GM23248 (cell line): ENCODE measurements at regions not wholly inside any gene's neighbourhood (a gene's known extent, or its start where the extent isn't known, plus 50 kb on each side); places are given as distances from the start of the nearest gene placed in this dataset.

Experiments
- DNase-seq: peaks from one replicate; pipeline ENCODE4 v3.0.0-alpha.2; 2015
- H2AFZ ChIP-seq: fragments of 200-600 bp; sonication (generic); 2 replicates; pipeline ENCODE4 v1.6.1; 2016; ENCODE audit warnings: antibody characterized with exemption
- H3F3A ChIP-seq: fragments of 200-600 bp; sonication (generic); 2 replicates; pipeline ENCODE4 v1.6.1; 2016; ENCODE audit warnings: mild to moderate bottlenecking, antibody characterized with exemption, mixed run types; ENCODE audit not compliant: insufficient read depth
- H3K27ac ChIP-seq: fragments of 200-600 bp; sonication (generic); 2 replicates; pipeline ENCODE4 v1.5.1; 2016; ENCODE audit warnings: mild to moderate bottlenecking
- H3K27me3 ChIP-seq: fragments of 200-600 bp; sonication (generic); replicated peaks from 2 replicates; pipeline ENCODE4 v1.6.1; 2016; ENCODE audit warnings: mild to moderate bottlenecking; ENCODE audit not compliant: insufficient read depth
- H3K36me3 ChIP-seq: fragments of 200-600 bp; sonication (generic); 2 replicates; pipeline ENCODE4 v1.6.1; 2016; ENCODE audit warnings: low read depth, mild to moderate bottlenecking
- H3K4me1 ChIP-seq: fragments of 200-600 bp; sonication (generic); 2 replicates; pipeline ENCODE4 v1.6.1; 2016; ENCODE audit warnings: mild to moderate bottlenecking; ENCODE audit not compliant: insufficient read depth
- H3K4me2 ChIP-seq: fragments of 200-600 bp; sonication (generic); one replicate; pipeline ENCODE4 v1.6.1; 2016; ENCODE audit warnings: mild to moderate bottlenecking; ENCODE audit not compliant: unreplicated experiment
- H3K4me3 ChIP-seq: fragments of 200-600 bp; sonication (generic); 2 replicates; pipeline ENCODE4 v1.5.1; 2016; ENCODE audit warnings: mild to moderate bottlenecking
- H3K79me2 ChIP-seq: fragments of 200-600 bp; sonication (generic); 2 replicates; pipeline ENCODE4 v1.6.1; 2016; ENCODE audit warnings: mild to moderate bottlenecking; ENCODE audit not compliant: insufficient read depth
- H3K9ac ChIP-seq: fragments of 200-600 bp; sonication (generic); 2 replicates; pipeline ENCODE4 v1.6.1; 2016; ENCODE audit warnings: mild to moderate bottlenecking
- H3K9me2 ChIP-seq: fragments of 200-600 bp; sonication (generic); 2 replicates; pipeline ENCODE4 v1.6.1; 2016; ENCODE audit warnings: mixed run types, mild to moderate bottlenecking, moderate library complexity; ENCODE audit not compliant: insufficient read depth
- H3K9me3 ChIP-seq: fragments of 200-600 bp; sonication (generic); one replicate; pipeline ENCODE4 v1.6.1; 2017; ENCODE audit warnings: low read depth
- H4K20me1 ChIP-seq: fragments of 200-600 bp; sonication (generic); 2 replicates; pipeline ENCODE4 v1.6.0; 2016; ENCODE audit not compliant: insufficient read depth
- EZH2 ChIP-seq: fragments of 200-600 bp; sonication (generic); IDR thresholded peaks from 2 replicates; pipeline ENCODE4 v1.6.1; 2018; ENCODE audit warnings: antibody characterized with exemption, mild to moderate bottlenecking; ENCODE audit not compliant: insufficient read depth, poor library complexity, severe bottlenecking
- EZH2phosphoT487 ChIP-seq: fragments of 200-600 bp; sonication (generic); IDR thresholded peaks from 2 replicates; pipeline ENCODE4 v1.6.1; 2018; ENCODE audit warnings: antibody characterized with exemption, moderate library complexity, mild to moderate bottlenecking, low read depth; ENCODE audit not compliant: insufficient read depth
- WGBS, 2 experiments: methylation state at CpG; one replicate each; pipeline ENCODE4 v1.1.6; 2015 to 2017; ENCODE audit warnings: low lambda C conversion rate in 2 of 2, low coverage in 1 of 2; ENCODE audit errors: missing lambda C conversion rate in 2 of 2; 5-methylcytosine and 5-hydroxymethylcytosine counted together
- in situ Hi-C: fragments of 300-500 bp; cut with MboI; formaldehyde crosslinking; loops from 2 replicates; pipeline ENCODE4 v1.15.0; 2020

DNA sequence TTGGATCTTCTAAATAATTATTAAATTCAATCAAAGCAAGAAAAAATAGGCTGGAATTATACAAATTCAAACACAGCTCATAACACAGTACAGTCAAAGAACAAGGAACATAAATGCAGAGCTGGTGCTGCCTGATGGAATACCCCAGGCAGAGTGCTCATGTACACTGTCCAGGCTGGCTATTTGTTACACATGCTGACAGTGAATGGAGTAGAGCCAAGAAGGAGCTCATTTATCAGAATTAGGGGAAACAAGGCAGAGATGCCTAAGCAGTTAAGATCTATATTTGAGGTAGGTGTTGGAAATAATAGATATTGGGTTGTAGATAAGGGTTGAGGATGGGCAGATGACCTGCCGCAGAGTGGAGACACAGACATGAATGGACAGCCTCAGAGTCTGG is 788.2 kb upstream of the ARPP21 start:
- Histone ChIP-seq H3K27ac (no peak overlapping the region), H2AFZ (no peak overlapping the region), H3F3A (no peaks in the 10 kb centered on the region), H3K9ac (no peak overlapping the region), H3K4me1 (no peaks in the 10 kb centered on the region), H4K20me1 (no peaks in the 10 kb centered on the region), H3K79me2 (no peaks in the 10 kb centered on the region), H3K9me2 (no peaks in the 10 kb centered on the region), H3K9me3 (no peaks in the 10 kb centered on the region), H3K36me3 (no peaks in the 10 kb centered on the region), H3K27me3 (no peaks in the 10 kb centered on the region), H3K4me3 (no peak overlapping the region), H3K4me2 (no peak overlapping the region)
- DNase-seq = no peak
- TF ChIP-seq EZH2phosphoT487 (no peak), EZH2 (no peak)
- WGBS, 2 experiments = 5 to 30% methylated on average over 1 of the region's 1 CpG
- in situ Hi-C loops = no loop called here

DNA sequence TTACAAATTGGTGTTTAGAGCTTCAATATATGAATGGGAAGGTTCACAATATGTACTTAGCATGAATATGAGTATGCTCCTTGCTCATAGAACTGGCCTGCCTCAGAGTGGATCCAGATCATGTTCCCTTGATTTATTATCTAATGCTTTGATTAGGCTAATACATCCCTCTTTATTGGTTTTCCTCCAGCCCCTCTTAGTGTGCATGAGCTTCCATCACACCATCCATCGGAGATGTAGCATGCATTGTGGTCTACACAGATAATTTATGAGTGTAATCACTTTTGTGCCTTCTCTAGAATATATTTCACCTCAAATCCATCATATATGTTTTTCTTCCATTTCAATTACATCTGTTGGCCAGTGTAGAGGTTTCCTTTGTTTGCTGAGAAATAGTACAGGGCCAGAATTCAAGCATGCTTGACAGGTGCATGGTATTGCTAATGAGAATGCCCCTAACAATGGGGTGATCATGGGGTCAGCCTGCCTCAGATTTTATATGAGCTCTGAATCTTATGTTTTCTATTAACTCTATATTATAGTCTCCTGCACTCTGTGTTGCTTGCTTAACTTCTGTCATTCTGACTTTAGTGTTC is 786.4 kb upstream of the ARPP21 start:
- Histone ChIP-seq H3K9me2 (no peaks in the 10 kb centered on the region), H3K79me2 (no peaks in the 10 kb centered on the region), H3F3A (no peaks in the 10 kb centered on the region), H3K9ac (no peak overlapping the region), H3K4me2 (no peak overlapping the region), H3K36me3 (no peaks in the 10 kb centered on the region), H3K4me3 (no peak overlapping the region), H2AFZ (no peak overlapping the region), H3K4me1 (no peaks in the 10 kb centered on the region), H3K9me3 (no peaks in the 10 kb centered on the region), H3K27ac (no peak overlapping the region), H4K20me1 (no peaks in the 10 kb centered on the region), H3K27me3 (no peaks in the 10 kb centered on the region)
- 5 to 6% methylated on average over 1 of the region's 1 CpG for WGBS, 2 experiments
- in situ Hi-C loops = no loop called here
- no peak for DNase-seq
- no peak for TF ChIP-seq EZH2phosphoT487

DNA sequence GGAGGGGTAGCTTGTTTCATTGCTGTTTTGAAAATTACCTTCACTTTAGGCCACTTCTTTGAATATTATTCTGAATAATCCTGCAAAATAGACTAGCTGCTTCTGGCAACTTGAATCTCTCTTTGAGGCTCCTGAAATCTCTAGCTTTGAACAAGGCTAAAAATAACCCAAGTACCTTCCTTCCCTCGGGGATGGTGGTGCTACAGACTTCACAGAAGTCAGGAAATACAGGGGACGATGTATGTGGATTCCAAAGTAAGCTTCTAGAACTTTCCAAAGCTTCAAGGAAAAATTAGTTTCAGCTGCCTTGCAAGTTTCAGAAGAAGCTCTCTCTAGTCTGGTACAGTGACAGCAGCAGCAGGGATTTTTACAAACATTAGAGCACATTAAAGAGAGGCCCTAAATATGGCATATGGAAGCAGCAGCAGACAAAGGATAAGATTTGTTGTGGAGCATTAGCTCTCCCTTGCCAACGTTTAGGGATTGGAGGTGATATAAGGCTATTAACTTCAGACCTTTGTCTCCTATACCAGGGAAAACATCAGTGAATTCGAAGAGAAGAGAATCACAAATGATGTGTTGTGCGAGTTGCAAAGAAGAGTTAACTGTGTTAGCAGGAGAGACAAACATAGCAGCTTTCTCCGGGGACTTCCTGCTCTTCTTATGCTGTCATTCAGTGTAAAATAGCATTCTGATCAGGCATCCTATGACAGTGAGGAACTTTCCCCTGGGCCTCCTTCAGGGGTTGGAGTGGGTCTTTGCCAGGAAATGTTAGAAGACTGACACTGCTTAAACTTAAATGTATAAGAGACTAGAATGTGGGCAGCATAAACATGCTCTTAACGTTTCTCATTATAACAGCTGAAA is 783.0 kb upstream of the ARPP21 start:
- Histone ChIP-seq H3F3A (no peaks in the 10 kb centered on the region), H2AFZ (no peak overlapping the region), H3K9me2 (no peaks in the 10 kb centered on the region), H3K4me1 (no peaks in the 10 kb centered on the region), H3K9me3 (no peaks in the 10 kb centered on the region), H3K27me3 (no peaks in the 10 kb centered on the region), H4K20me1 (no peaks in the 10 kb centered on the region), H3K36me3 (no peaks in the 10 kb centered on the region), H3K9ac (no peak overlapping the region), H3K4me2 (no peak overlapping the region), H3K79me2 (no peaks in the 10 kb centered on the region), H3K4me3 (no peak overlapping the region), H3K27ac (no peak overlapping the region)
- in situ Hi-C loops = no loop called here
- no peak for DNase-seq
- TF ChIP-seq EZH2 (no peak), EZH2phosphoT487 (no peak)
- WGBS, 2 experiments = 2 to 4% methylated on average over 7 of the region's 7 CpGs

DNA sequence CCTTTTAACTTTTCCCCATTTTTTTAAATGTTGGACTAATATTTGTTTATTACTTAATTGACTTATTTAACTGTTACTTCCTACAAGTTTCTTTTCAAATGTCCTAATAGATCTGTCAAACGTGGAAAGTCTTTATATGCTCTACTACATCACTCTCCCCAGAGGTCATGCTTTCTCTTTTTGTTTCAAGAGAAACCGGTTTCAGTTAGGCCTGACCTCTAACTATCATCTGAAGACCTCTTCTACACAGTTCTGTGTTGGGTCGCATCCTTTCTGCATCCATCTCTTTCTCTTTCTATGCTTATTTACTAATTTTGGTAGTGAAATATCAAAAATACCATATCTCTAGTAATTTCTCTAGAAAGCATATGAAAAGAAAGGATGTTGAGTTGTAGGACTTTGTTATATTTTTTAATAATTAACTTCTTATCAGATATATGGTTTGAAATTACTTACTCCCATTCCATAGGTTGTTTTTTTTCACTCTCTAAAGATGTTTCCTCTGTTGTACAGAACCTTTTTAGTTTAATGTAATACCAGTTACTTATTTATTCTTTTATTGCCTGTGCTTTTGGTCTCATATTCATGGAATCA is 781.2 kb upstream of the ARPP21 start:
- whole genome bisulfite sequencing, 2 experiments = 6 to 13% methylated on average over 3 of the region's 3 CpGs
- Histone ChIP-seq H4K20me1 (no peaks in the 10 kb centered on the region), H3K27me3 (no peaks in the 10 kb centered on the region), H3K4me3 (no peak overlapping the region), H3K36me3 (no peaks in the 10 kb centered on the region), H3K9me2 (no peaks in the 10 kb centered on the region), H2AFZ (no peak overlapping the region), H3K79me2 (no peaks in the 10 kb centered on the region), H3K27ac (no peak overlapping the region), H3K9me3 (no peaks in the 10 kb centered on the region), H3K9ac (no peak overlapping the region), H3K4me1 (no peaks in the 10 kb centered on the region), H3F3A (no peaks in the 10 kb centered on the region), H3K4me2 (no peak overlapping the region)
- no peak for TF ChIP-seq EZH2phosphoT487
- TF ChIP-seq EZH2 = no peak
- in situ Hi-C loops = no loop called here
- DNase-seq = no peak
